Renal pelvis (tissue), 1 donor: ENCODE measurements at regions not wholly inside any gene's neighbourhood (a gene's known extent, or its start where the extent isn't known, plus 50 kb on each side); places are given as distances from the start of the nearest gene placed in this dataset.
"Not testable (repeated sequence)": the region's sequence is repeated elsewhere in the genome, so short reads cannot be mapped to it uniquely, and the experiment has no call there.

Source experiments
- DNase-seq: peaks from one replicate; pipeline ENCODE4 v3.0.0-alpha.2; 2013

DNA sequence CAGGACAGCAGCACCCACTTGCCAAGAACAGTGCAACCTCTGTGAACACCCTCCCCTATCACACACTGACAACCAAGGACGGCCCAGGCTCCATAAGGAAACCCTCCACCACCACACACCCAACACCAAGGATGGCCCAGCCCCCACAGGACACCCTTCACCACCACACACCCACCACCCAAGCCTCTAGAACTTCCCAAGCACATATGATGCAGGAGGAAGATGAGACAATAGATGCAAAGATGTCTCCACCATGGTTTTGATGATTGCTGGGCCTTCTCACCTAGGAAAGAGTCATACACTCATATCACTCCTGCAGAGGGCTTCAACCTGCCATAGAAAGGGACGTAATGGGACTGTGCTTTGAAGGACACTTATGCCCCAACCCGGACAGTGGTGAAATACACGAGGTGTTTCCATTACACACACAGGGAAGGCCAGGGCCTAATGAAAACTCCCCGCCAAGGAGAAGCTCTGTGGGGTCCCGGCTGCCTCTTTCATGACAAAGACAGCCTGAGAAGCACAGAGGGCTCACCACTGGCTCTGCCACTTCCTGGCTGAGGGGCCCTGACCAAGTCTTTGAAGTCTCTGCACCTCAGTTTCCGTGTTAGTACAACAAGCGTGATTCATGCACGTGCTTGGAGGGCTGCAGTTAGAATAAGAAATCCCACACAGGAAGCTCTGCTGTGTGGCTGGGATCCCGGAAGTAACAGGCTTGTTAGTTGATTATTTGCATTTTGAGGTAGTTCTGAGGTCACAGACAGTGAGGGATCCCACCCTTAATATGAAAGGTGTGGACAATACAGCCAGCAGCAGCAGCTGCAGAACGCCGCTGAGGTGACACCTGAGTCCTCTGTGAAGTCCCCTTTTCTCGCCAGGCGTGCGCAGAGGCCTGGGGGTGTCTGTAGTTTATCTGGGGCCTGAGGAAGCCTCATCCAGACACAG lies 61.9 kb upstream of the ATP12A start:
- no peak for DNase-seq

GRCh38 chr13:24619282-24619681 lies 60.9 kb upstream of the ATP12A start:
- no peak for DNase-seq

GRCh38 chr13:24622481-24623148 lies 57.6 kb upstream of the ATP12A start:
- DNase-seq: not testable (repeated sequence)

- no peak for DNase-seq
Observed at GRCh38 chr13:24623149-24623665, 57.0 kb upstream of the ATP12A start.

- no peak for DNase-seq
Observed at GRCh38 chr13:24624363-24624762, 55.8 kb upstream of the ATP12A start.

DNA sequence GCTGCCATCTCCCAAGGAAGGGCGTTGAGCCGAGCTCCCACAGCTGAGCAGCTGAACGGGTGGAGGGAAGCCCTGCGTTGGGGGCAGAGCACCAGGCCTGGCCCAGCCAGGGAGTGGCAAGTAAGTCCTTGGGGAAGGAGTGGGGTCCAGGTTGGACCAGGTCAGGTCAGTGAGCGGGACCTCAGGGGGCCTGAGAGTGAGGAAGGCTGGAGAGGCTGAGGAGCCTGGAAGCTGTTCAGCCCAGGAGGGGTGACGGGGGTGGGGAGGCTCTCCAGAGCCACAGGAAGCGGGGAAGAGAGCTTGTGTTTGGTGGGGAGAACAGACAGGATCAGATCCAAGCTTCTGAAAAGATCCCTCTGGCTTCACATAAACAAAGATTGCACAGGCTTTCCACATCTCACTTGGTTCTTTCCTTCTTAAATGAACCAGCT lies 55.4 kb upstream of the ATP12A start:
- peak; percentile 60 for DNase-seq

DNA sequence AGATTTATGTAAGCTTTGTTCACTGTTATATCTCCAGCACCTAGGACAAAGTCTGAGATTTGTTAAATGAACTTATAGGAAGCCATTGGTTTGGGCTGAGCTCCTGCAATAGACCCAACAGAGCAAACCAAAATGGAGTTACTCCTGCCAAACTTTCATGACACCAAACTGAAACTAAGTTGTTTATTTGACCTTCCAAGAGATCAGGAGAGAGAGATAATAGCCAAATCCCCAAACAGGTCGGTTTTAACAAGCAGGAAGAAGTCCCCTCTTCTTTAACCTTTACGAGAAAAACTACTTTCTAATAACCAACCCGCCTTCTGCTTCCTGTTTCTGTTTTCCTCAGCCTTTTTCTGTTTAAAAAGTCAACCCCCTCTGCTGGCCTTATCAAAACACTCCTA lies 54.9 kb upstream of the ATP12A start:
- no peak for DNase-seq

- no peak for DNase-seq
Observed at GRCh38 chr13:24625870-24626849, 54.0 kb upstream of the ATP12A start.

DNA sequence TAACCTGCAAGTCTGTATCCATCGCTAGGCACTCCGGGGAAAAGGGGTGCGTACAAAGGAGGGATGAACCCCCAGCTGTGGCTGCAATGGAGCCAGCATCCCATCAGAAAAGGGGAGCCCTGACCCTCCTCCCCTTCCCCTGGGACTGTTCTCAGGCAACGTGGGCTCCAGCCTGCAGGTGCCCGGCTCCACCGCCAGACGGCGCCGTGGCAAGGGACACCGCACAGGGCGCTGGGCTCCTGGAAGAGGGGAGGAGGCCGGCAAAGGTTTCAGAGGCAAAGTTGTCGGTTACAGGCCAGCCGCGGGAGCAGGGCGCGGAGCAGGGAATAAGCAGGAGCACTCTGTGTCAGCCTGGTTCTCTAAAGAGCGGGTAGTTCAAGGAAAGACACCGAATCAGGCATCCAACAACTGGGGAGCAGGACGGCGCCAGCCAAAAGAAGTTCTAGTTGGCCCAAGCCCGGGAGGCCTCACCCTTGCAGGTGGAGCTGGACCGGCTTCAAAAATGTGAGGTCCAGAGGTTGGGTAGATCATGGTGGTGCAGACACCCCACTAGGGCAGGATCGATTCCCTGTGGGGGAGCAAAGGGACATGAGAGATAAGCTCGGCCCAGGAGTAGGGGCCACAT lies 53.0 kb upstream of the ATP12A start:
- DNase-seq: no peak

DNA sequence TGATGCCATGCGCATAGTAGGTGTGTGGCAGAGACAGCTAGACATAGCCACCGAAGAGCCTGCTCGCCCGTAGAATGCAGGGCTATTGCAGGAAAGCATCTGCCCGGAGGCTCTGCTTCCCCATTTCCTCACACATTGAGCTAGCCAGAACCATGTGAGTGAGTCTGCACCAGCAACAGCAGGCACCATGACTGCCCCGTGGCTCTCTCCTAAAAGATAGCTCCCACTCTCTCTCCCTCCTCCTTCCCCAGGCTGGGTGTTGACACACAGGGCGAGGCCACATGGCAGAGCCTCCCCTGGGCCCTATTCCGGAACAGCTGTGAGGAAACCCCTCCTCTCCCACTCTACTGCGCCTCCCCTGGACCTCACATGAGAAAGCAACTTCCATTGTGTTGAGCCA lies 52.3 kb upstream of the ATP12A start:
- DNase-seq: no peak

DNA sequence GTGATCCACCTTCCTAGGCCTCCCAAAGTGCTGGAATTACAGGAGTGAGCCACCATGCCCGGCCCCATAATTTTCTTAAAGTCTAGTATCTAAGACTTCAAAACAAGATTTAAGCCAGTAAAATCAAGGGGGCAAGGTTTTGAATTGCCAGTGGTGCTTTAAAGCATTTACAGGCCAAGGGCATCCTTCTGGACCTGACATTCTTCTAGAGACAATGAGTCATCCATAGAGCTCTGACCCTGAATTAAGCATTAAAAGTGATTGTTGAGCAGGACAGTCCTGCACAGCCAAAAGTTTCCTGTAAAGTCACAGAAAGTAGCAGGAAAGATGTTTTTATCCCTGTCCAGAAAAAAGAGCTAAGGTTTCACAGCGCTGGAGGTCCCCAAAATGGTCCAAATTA lies 50.9 kb upstream of the ATP12A start:
- DNase-seq: no peak

- DNase-seq: no peak
Observed at GRCh38 chr13:24630121-24630520, 50.1 kb upstream of the ATP12A start.
